GM19438 (cell line): ENCODE measurements at regions not wholly inside any gene's neighbourhood (a gene's known extent, or its start where the extent isn't known, plus 50 kb on each side); places are given as distances from the start of the nearest gene placed in this dataset.
A peak's percentile ranks its signal among the peaks of the same experiment; 100 is the strongest.
"Not testable (repeated sequence)": the region's sequence is repeated elsewhere in the genome, so short reads cannot be mapped to it uniquely, and the experiment has no call there.

ENCODE experiments used
- ATAC-seq: cut with Tn5 transposase; IDR thresholded peaks from one replicate; pipeline ENCODE4 v1.9.1; 2021; ENCODE audit warnings: low read depth; ENCODE audit not compliant: unreplicated experiment

DNA sequence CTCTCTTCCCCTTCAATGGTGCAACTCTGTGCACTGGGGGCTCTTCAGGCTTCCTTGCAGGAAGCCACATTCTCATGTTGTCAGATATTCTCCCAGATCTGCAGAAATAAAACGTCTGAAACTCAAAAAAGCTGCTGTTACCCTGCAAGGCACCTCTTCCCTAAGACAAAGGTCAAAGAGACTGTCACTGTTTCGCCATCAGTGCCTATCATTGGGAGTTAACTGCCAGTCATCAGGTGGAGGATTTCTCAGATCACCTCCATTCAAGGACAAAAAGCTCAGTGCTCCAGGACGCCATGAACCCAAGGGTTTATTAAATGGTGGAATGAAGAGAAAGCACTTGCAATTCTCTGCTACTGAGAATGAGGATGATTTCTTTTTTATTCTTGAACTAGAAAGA, 144.6 kb upstream of the PALS2 start:
- no peak for ATAC-seq

DNA sequence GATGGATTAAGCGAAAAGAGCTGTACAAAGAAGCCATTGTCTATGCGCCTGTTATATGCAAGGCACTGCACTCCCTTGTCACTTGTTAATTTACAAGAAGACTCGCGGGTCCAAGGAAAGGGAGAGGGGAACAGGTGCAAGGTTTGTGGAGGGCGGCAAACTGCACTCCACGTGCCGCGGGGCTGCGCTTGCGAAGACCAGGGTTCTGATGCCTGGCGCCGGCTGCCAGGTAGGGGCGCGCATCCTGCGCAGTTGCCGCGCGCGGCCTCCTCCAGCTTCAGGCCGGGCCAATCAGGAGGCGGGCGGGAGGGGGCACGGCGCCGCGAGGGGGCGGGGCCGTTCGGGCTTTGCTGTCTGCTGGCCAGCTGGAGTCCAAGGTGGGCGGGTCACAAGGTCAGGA, 140.6 kb upstream of the PALS2 start:
- no peak for ATAC-seq

DNA sequence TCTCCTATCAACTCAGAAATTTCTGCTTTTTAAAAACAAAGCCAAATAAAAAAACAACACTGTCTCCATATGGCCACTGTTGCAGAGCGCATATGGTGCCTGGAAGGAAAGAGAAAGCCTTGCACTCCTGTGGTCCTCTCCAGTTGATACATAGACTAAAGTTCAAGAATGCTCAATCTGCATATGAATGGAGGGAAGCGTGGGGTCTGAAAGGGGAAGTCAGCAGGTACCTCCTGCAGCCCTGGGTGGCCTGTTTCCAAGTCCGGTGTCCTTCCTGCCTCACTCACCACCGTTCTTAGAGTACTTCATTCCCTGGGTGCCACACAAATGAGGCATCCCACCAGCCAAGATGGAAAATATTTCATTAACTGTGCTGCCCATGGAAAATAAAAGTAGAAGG, 138.3 kb upstream of the PALS2 start:
- no peak for ATAC-seq

DNA sequence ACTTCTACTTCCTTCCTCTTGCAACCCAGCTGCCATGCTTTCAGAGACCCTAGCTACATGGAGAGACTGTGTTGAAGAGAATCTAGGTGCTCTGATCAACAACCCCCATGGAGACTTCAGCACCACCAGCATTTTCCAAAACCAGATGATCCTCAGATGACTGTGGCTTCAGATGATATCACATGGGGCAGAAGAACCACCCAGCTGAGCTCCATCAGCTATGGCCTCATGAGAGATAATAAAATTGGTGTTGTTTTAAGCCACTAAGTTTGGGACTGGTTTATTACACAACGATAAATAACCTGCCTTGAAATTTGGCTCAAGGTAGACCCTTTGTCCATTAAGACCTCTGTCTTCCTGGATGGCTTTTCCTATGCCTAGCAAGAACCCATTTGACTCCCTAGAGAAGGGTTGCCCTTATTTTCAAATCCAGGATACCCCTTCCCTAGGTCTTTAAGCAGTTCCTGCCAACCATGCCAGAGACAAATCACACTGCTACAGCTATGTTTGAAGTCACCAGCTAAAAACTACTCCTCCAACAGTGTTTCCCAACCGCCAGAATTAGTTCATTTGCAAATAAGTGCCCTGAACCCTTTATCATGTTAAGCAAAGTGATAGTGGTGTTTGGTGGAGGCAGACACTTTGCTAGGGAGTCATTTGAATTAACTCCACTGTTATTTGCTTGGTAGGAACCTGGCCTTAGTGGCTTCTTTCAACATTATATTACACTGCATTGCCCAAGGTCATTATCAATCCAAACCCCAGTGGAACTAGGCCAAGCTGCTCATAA, 136.9 kb upstream of the PALS2 start:
- no peak for ATAC-seq

DNA sequence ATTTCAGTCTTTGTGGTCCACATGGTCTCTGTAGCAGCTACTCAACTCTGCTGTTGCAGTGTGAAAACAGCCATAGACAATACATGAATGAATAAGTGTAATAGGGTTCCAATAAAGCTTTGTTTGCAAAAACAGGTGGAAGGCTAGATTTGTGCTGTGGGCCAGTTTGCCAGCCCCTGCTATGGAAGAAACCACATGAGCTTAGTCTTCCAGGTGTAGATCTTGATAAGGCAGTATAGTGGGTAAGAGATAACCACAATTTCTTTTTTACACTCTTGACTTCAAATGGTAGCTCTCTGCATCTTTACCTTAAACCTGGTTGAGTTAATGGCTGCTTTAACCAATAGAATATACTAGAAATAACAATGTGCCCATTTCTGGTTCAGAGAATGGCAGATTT, 135.0 kb upstream of the PALS2 start:
- no peak for ATAC-seq

DNA sequence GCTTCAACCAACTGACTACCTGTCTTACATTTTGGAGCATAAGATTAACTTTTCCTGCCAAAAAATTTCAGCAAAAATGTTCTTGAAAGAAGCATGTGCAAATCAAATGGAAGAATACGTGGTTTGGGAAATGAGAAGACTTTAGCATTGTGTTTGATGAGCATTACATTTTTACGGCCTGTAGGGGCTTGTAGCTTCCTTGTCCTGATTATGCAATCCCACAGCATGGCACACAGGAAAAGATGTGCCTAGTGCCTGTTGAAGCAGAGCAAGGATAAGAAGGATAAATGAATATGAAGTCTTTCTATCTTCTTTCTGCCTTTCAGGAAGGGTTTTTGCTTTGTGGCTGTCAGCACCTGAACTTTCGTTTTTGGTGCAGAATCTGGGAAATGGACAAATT, 134.1 kb upstream of the PALS2 start:
- not testable (repeated sequence) for ATAC-seq

DNA sequence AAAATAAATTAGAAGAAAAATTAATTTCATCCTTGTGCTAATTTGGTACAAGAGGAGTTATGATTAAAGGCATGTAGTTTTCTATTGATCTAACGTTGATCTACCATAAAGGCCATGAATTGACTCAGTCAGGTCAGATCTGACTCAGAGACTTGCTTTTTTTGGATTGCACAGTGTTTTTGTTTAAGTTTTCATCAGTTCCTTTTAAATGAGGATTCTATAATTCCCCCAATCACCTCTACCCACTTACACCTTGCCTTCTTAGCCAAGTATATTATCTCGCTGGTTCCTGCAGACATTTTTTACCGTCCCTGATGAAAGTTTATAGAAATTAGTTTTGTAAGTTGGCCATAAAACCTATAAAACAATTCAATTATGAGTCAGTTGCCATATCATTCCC, 132.4 kb upstream of the PALS2 start:
- no peak for ATAC-seq

DNA sequence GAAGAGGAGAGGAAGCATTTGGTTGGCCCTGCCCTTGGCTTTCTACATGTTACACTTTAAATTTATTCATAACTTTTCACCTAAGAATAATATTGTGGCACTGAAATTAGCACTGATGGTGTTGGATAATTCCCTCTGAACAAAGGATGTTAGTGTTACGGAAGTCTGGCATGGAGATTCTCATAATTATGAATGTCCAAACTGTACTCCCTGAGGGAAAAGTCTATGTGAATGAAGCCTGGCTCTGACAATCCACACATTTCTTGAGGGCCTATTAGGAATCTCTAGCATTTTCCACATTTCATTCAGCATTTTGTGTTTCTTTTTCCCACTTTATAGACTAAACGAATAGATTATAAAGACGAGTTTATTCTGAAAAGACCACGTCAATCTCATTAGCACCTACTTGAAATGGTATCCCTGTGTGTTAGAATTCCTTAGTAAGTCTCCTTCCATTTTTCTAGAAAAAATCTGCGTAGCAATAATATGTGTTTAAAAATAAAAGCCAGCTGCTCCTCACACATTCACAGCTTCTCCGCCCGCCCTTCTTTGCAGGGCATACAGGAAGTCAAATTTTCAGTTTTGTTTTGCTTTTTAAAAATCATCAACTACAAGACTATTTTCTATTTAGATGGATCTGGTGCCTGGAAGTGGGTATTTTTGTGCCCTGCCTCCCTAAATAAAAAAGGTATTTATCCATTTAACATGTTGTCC, 131.8 kb upstream of the PALS2 start:
- peak; percentile 72 for ATAC-seq

DNA sequence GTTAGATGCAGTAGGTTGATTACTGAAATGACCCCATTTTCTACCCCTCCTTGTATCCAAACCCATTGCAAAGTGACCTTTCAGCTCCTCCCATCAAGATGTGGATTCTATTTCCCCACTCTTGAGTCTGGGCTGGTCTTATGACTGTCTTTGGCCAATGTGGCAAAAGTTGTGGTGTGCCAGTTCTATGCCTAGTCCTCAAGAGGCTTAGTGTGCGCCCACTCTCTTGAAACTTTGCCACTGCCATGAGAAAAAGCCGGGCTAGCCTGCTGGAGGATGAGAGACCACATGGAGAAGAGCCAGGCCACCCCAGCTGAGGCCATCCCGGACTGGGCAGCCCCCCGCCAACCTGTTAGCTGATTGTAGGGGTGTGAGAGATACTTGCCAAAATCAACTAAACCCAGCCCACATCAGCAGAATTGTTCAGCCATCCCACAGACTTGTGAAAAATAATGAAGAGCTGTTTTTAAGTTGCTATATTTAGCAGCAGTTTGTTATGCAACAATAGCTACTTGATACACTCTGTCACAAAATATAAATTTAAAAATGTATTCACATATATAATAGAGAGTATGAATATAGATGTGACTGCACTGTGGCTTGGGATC, 131.0 kb upstream of the PALS2 start:
- ATAC-seq = no peak

DNA sequence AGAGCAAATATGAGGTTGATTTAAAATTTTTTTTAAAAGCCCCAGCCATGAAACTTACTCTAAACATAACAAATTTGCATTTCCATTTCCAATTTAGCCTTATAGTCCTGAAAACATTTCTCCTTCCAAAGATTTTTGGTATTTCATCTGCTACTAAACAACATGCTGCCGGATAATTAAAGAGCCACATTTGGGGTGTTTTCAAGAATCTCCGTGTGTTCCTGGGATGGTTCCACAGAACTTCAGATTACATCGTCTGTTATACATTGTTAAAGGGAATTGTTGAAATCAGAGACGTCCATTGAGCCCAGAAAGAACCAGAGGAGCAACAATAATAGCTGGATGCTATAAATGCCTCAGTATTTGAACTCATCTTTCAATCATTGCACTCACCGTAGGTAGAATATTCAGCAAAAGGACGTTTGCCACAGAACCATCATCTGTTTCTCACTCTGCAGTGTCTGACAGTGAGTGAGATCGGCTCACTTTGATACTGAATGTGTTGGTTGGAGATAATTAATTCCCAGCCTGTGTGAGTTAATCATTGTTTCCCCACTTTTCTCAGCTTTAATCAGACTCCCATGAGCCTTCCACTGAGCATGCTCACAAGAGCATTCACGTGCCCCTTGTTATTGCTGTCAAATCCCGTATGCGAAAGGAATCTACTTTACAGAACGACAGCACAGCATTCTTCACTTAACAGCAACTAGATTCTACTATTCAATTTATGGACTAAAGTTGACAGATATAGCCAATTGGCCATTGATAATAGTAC, 128.4 kb upstream of the PALS2 start:
- ATAC-seq = no peak

DNA sequence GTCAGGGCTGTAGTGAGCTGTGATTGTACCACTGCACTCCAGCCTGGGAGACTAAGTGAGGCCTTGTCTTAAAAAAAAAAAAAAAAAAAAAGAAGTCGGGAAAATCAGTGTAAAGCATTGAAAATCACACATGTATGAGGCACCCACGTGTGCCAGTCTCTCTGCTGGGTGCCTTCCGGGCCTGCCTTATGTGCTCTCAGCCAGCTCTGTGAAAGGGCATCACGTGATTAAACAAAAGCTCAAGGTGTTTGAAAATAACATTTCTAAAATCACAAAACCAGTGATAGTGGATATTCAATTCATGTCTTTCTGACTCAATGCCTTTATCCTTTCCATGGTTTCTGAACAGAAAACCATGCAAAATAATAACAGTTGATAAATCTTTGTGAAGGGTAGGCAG, 125.2 kb upstream of the PALS2 start:
- no peak for ATAC-seq

DNA sequence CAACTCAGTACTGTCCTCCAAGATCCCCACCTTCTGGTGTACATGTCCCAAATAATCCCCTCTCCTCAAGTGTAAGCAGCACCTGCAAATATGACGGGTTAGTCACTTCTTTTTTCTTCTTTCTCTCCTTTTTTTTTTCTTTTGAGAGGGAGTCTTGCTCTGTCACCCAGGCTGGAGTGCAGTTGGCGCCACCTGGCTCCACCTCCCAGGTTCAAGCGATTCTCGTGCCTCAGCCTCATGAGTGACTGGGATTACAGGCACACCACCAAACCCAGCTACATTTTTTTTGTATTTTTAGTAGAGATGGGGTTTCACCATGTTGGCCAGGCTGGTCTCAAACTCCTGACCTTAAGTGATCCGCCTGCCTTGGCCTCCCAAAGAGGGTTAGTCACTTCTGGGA, 123.8 kb upstream of the PALS2 start:
- ATAC-seq = not testable (repeated sequence)

DNA sequence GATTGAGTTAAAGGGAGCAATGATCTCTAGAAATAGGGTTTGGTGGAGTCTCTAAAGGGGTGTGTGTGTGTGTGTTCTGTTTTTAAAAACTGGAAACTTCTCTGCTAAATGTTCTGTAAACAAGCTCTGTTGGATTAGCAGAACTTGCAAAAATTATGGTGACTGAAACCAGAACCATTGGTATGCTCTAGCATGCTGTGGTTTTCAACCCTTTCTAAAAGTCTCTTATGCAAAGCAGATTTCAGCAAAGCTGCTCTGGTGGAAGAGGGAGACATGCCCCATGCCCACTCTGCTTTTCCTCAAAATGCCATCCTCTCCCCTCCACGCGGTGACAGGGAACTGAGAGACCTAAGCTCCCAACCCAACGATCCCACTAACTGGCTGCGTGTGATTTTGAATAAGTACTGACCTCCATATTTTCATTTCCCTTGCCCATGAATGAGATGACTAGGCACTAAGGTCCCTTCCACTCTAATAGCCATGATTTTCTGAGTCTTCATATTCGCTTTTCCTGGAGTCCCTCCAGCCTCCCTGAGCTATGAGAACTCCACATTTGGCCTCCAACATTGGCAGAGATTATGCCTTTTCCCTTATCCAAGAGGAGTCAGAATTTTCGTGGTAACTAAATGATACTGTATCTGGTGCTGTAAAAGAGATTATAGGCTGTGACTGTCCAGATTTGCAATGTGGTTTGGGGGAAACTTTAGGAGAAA, 117.3 kb upstream of the PALS2 start:
- ATAC-seq = peak; percentile 76

DNA sequence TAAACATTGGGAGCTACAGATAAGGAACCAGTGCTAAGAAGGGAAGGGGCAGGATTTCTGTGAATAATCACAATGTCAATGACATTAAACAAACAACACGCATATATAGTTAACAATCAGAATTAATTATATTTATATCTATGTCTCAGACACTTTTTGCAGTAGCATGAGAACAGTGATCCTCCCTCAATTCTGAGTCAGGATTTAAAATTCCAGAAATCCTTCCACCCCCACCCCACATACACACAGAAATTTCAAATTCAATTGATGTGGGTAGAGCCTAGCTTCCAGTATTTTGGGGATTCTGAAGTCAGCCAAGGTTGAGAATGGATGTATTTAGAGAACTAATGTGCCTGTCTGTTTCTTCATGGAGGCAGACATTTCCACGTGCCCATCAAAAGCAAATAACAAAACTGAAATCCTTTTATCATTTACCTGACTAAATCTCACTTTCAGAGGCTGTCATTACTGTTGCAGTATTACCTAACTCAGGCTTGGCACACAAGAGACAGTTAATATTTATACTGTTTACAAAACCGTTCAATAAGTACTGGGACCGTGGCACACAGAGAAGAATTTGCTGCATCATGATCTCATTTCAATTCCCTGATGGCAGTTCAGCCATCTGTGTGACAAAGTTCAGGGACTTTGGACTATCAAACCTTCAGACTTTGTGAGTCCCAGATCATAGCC, 116.6 kb upstream of the PALS2 start:
- ATAC-seq = peak; percentile 63

DNA sequence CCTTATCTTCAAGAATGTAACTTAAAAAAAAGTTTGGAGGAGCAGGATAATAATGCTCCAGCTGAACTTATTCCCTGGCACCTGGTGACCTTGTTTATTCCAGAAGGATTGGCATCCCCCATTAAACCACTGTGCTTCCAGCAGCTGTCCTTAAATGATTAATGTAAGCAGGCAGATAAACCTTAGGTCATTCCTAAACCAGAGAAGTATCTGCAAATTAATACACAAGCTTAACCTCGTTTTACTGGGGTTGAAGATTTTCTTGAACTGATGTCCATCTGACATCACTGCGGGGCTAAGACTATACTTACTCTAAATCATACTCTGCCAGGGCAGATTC, 116.1 kb upstream of the PALS2 start:
- no peak for ATAC-seq

DNA sequence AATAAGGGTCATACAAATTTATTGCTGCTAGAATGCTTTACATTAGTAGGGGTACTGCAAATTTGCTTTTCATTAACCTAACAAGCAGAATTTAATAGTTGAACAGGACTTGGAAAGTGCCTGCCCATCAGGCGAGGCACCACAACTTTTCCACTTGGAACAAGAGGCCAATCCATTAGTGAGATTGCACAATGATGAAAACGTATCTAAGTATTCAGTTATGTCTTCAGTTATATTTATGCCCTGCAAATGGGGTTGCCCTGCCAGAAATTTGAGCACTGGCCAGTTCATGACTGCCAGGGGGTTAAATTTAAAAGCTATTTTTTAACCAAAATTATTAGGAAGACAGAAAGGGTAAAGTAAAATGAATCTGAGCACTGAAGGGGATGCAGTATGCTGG, 111.1 kb upstream of the PALS2 start:
- ATAC-seq = no peak

DNA sequence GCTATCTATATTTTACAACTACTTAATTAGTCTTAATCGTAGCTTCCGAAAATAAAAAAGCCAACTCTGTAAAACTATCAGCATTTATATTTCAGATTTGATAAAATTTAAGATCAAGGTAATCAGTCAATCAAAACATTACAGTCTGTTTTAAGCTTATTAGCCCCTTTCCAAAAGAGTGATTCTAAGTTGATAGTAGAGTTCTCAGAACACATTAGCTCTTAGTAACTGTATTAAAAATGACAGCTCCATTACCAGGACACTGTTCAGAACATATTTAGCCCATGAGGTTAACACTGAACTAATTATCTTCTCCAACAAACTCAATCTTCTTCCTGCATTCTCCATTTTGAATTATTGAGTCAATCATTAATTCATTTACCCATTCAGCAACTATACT, 110.3 kb upstream of the PALS2 start:
- no peak for ATAC-seq

DNA sequence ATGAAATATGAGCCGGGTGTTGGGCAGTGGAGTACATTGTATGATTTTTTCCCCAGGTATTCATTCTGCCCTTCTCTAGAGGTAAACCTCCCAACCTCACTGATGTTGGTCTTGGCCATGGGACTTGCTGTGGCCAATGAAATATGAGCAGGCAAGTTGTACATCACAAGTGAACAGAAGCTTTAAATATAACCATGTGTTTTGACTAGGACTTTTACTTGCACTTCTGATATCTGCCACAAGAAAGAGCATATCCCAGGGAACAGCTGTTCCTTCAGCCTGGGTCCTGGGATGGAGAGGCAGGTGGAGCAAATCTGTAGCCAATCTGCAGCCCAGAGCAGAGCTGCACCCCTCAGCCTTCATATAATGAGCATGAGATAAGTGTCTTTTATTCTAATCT, 109.8 kb upstream of the PALS2 start:
- ATAC-seq = no peak

DNA sequence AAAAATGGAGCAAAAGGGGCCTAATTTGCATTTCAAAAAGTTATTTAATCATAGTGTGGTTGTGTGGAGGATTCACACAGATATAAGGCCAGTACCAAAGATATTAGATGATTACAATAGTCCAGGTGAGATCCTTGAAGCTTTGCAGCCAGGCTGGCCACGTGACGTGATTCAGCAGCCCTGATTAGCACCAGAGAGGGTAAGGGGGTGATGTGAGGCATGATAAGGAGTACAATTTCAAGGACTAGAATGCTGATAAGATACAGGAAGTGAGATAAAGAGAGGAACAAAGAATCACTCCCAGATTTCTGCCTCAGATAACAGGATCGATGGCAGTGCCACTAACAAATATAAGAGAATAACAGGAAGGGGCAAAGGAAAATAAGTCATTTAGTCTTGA, 108.4 kb upstream of the PALS2 start:
- ATAC-seq = no peak

DNA sequence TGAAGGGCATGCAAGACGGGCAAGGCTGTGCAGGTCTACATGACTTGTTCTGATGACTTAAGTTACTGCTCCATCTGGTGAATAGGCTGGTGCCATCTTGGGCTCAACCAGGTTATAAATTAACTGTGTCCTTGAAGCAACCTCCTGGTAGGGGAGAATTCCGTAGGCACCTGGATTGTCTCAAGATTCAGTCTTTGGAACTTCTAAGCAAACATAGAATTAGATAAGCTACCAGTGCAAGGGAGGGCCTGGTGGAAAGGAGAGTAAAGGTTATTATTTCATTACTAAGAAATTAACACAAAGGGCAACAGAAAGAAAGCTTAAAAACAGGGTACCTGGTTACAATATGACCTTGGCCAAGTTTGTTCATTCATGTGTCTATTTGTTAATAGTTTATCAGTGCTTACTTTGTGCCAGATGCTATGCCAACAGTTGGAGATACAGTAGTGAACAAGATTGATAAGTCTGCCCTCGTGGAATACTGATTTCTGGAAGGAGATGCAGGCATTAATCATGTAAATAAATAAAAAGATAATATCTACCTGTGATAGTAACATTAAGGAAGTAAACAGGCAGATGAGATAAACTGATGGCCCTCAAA, 107.0 kb upstream of the PALS2 start:
- no peak for ATAC-seq
